Superior temporal gyrus (tissue), 1 donor: ENCODE measurements at regions not wholly inside any gene's neighbourhood (a gene's known extent, or its start where the extent isn't known, plus 50 kb on each side); places are given as distances from the start of the nearest gene placed in this dataset.
A peak's percentile ranks its signal among the peaks of the same experiment; 100 is the strongest.

Experiments
- DNase-seq: peaks from one replicate; pipeline ENCODE4 v3.0.0-alpha.2; 2016; ENCODE audit errors: extremely low spot score

- DNase-seq: no peak
Observed at GRCh38 chr16:73219176-73219575, 171.2 kb upstream of the ZFHX3 start.

- no peak for DNase-seq
Observed at GRCh38 chr16:73217654-73218053, 169.7 kb upstream of the ZFHX3 start.

- no peak for DNase-seq
Observed at GRCh38 chr16:73216932-73217331, 169.0 kb upstream of the ZFHX3 start.

- DNase-seq: no peak
Observed at GRCh38 chr16:73215678-73216377, 167.9 kb upstream of the ZFHX3 start.

GRCh38 chr16:73214825-73215677 is 167.1 kb upstream of the ZFHX3 start:
- no peak for DNase-seq

GRCh38 chr16:73213732-73214455 is 166.0 kb upstream of the ZFHX3 start:
- DNase-seq: no peak

GRCh38 chr16:73212431-73212830 is 164.5 kb upstream of the ZFHX3 start:
- DNase-seq: no peak

GRCh38 chr16:73210686-73211085 is 162.8 kb upstream of the ZFHX3 start:
- no peak for DNase-seq

- no peak for DNase-seq
Observed at GRCh38 chr16:73210084-73210483, 162.2 kb upstream of the ZFHX3 start.

GRCh38 chr16:73209190-73209589 is 161.3 kb upstream of the ZFHX3 start:
- no peak for DNase-seq

GRCh38 chr16:73206151-73206707 is 158.3 kb upstream of the ZFHX3 start:
- no peak for DNase-seq

GRCh38 chr16:73205153-73205886 is 157.4 kb upstream of the ZFHX3 start:
- no peak for DNase-seq

GRCh38 chr16:73204359-73205152 is 156.6 kb upstream of the ZFHX3 start:
- DNase-seq: no peak

GRCh38 chr16:73202161-73202729 is 154.3 kb upstream of the ZFHX3 start:
- DNase-seq: no peak

GRCh38 chr16:73199214-73199613 is 151.3 kb upstream of the ZFHX3 start:
- DNase-seq: no peak

GRCh38 chr16:73198481-73198880 is 150.6 kb upstream of the ZFHX3 start:
- DNase-seq: no peak

GRCh38 chr16:73197598-73197997 is 149.7 kb upstream of the ZFHX3 start:
- DNase-seq: no peak

GRCh38 chr16:73196670-73197069 is 148.7 kb upstream of the ZFHX3 start:
- peak; percentile 77 for DNase-seq

- DNase-seq: no peak
Observed at GRCh38 chr16:73193464-73193863, 145.5 kb upstream of the ZFHX3 start.

GRCh38 chr16:73192232-73192894 is 144.4 kb upstream of the ZFHX3 start:
- DNase-seq: no peak
